PC-9 (cell line): ENCODE measurements at regions not wholly inside any gene's neighbourhood (a gene's known extent, or its start where the extent isn't known, plus 50 kb on each side); places are given as distances from the start of the nearest gene placed in this dataset.

Experiments
- BruUV-seq: library from RNA; stranded (reverse); fragments of 400-500 nt; replicated peaks from 2 replicates; lab custom pipeline; 2021; lab: Mats Ljungman, UMichigan
- CTCF ChIA-PET: fragments of 300-600 bp; sonication (Branson Sonifier 250); formaldehyde crosslinking; loops from one replicate; lab custom pipeline; 2022; ENCODE audit warnings: antibody characterized with exemption; lab: Charles Lee
- POLR2A ChIA-PET: fragments of 300-600 bp; sonication (Branson Sonifier 250); formaldehyde crosslinking; loops from one replicate; lab custom pipeline; 2022; ENCODE audit warnings: antibody characterized with exemption; ENCODE audit not compliant: unreplicated experiment; lab: Charles Lee
- DNase-seq, 2 experiments: peaks; one replicate each; pipeline versions ENCODE4 v3.0.0 to v3.0.0-alpha.2; 2015 to 2022; ENCODE audit warnings: mixed read lengths in 1 of 2
- H2AFZ ChIP-seq: fragments of 200-600 bp; sonication (generic); 2 replicates; pipeline ENCODE4 v1.8.1; 2017; ENCODE audit warnings: antibody characterized with exemption
- H3F3A ChIP-seq: fragments of 200-600 bp; sonication (generic); 2 replicates; pipeline ENCODE4 v1.8.1; 2017; ENCODE audit warnings: antibody characterized with exemption, mild to moderate bottlenecking, low read depth; ENCODE audit not compliant: insufficient read depth
- H3K27ac ChIP-seq: fragments of 200-600 bp; sonication (generic); 2 replicates; pipeline ENCODE4 v1.6.1; 2016; ENCODE audit warnings: mixed run types
- H3K27me3 ChIP-seq: fragments of 200-600 bp; sonication (generic); 2 replicates; pipeline ENCODE4 v1.6.1; 2016; ENCODE audit warnings: low read depth, mixed run types; ENCODE audit not compliant: insufficient read depth
- H3K36me3 ChIP-seq: fragments of 200-600 bp; sonication (generic); 2 replicates; pipeline ENCODE4 v1.6.1; 2016; ENCODE audit warnings: low read depth, mixed run types
- H3K4me1 ChIP-seq: fragments of 200-600 bp; sonication (generic); replicated peaks from 2 replicates; pipeline ENCODE4 v1.6.1; 2016; ENCODE audit warnings: mixed run types; ENCODE audit not compliant: insufficient read depth
- H3K4me2 ChIP-seq: fragments of 200-600 bp; sonication (generic); 2 replicates; pipeline ENCODE4 v1.6.1; 2017; ENCODE audit warnings: mixed run types
- H3K4me3 ChIP-seq: fragments of 200-600 bp; sonication (generic); 2 replicates; pipeline ENCODE4 v1.6.1; 2016; ENCODE audit warnings: mixed run types
- H3K79me2 ChIP-seq: fragments of 200-600 bp; sonication (generic); 2 replicates; pipeline ENCODE4 v1.6.1; 2017; ENCODE audit warnings: low read depth, mixed run types
- H3K9me2 ChIP-seq: fragments of 200-600 bp; sonication (generic); 2 replicates; pipeline ENCODE4 v1.8.1; 2017; ENCODE audit warnings: mild to moderate bottlenecking; ENCODE audit not compliant: insufficient read depth
- H3K9me3 ChIP-seq: fragments of 200-600 bp; sonication (generic); 2 replicates; pipeline ENCODE4 v1.8.1; 2016; ENCODE audit warnings: low read depth; ENCODE audit not compliant: insufficient read depth
- H4K20me1 ChIP-seq: fragments of 200-600 bp; sonication (generic); 2 replicates; pipeline ENCODE4 v1.8.1; 2017; ENCODE audit not compliant: insufficient read depth
- CTCF ChIP-seq: fragments of 200-600 bp; sonication (generic); conservative IDR thresholded peaks from 2 replicates; pipeline ENCODE4 v1.6.1; 2017; ENCODE audit warnings: mixed run types, antibody characterized with exemption, mild to moderate bottlenecking, moderate library complexity
- EZH2 ChIP-seq: fragments of 200-600 bp; sonication (generic); IDR thresholded peaks from 2 replicates; pipeline ENCODE4 v1.8.0; 2017; ENCODE audit warnings: antibody characterized with exemption, low read depth
- intact Hi-C: fragments of 100-400 bp; cut with micrococcal nuclease; formaldehyde crosslinking; loops from one replicate; pipeline ENCODE4 v1.10.0; 2022; ENCODE audit not compliant: unreplicated experiment

- no peaks in the 10 kb centered on the region for H3K9me2 ChIP-seq
- H3K4me2 ChIP-seq: no peak overlapping the region
- no peaks in the 10 kb centered on the region for H3K9me3 ChIP-seq
- no peaks in the 10 kb centered on the region for H3K79me2 ChIP-seq
- POLR2A ChIA-PET: no interaction called here
- H3K27me3 ChIP-seq: no peaks in the 10 kb centered on the region
- no TSS peak for BruUV-seq
- CTCF ChIA-PET: no interaction called here
- H3K4me1 ChIP-seq: no peaks in the 10 kb centered on the region
- no peaks in the 10 kb centered on the region for H3K36me3 ChIP-seq
- H3K4me3 ChIP-seq: no peak overlapping the region
- intact Hi-C loops: no loop called here
- no peak overlapping the region for H3K27ac ChIP-seq
- H2AFZ ChIP-seq: no peak overlapping the region
- no peaks in the 10 kb centered on the region for H3F3A ChIP-seq
- no peak for TF ChIP-seq CTCF
- no peak for TF ChIP-seq EZH2
- H4K20me1 ChIP-seq: no peaks in the 10 kb centered on the region
- DNase-seq: no peak
Observed at GRCh38 chr10:105697290-105697780, 1056.2 kb downstream of the SORCS3 start.

- H4K20me1 ChIP-seq: no peaks in the 10 kb centered on the region
- ChIA-PET POLR2A (no interaction called here), CTCF (no interaction called here)
- no peak overlapping the region for H3K27ac ChIP-seq
- intact Hi-C loops: no loop called here
- no peaks in the 10 kb centered on the region for H3K4me1 ChIP-seq
- no peaks in the 10 kb centered on the region for H3K27me3 ChIP-seq
- H3K36me3 ChIP-seq: no peaks in the 10 kb centered on the region
- no peaks in the 10 kb centered on the region for H3F3A ChIP-seq
- H3K4me2 ChIP-seq: no peak overlapping the region
- no peaks in the 10 kb centered on the region for H3K79me2 ChIP-seq
- no TSS peak for BruUV-seq
- H3K9me2 ChIP-seq: no peaks in the 10 kb centered on the region; the same call in 1 of the 2 replicates
- TF ChIP-seq CTCF (no peak), EZH2 (no peak)
- no peaks in the 10 kb centered on the region for H3K9me3 ChIP-seq
- no peak overlapping the region for H3K4me3 ChIP-seq
- no peak overlapping the region for H2AFZ ChIP-seq
- no peak for DNase-seq
Observed at GRCh38 chr10:105691811-105692210, 1050.7 kb downstream of the SORCS3 start.

- ChIA-PET CTCF (no interaction called here), POLR2A (no interaction called here)
- Histone ChIP-seq H3K79me2 (no peaks in the 10 kb centered on the region), H3K36me3 (no peaks in the 10 kb centered on the region), H3K4me3 (no peak overlapping the region), H3K27ac (no peak overlapping the region), H3K9me3 (no peaks in the 10 kb centered on the region), H3F3A (no peaks in the 10 kb centered on the region), H3K9me2 (no peaks in the 10 kb centered on the region), H3K4me1 (no peaks in the 10 kb centered on the region), H2AFZ (no peak overlapping the region), H3K4me2 (no peak overlapping the region), H3K27me3 (no peaks in the 10 kb centered on the region), H4K20me1 (no peaks in the 10 kb centered on the region)
- BruUV-seq: no TSS peak
- DNase-seq: no peak
- no peak for TF ChIP-seq CTCF
- no peak for TF ChIP-seq EZH2
- intact Hi-C loops: no loop called here
Observed at GRCh38 chr10:105682911-105683310, 1041.8 kb downstream of the SORCS3 start.
